Activated T-cell treated with anti-CD3 and anti-CD28 coated beads for 48 hours (primary cell): ENCODE measurements at regions not wholly inside any gene's neighbourhood (a gene's known extent, or its start where the extent isn't known, plus 50 kb on each side); places are given as distances from the start of the nearest gene placed in this dataset.
"Not testable (repeated sequence)": the region's sequence is repeated elsewhere in the genome, so short reads cannot be mapped to it uniquely, and the experiment has no call there.

Source experiments
- DNase-seq: peaks from one replicate; pipeline ENCODE4 v3.0.0-alpha.2; 2020; ENCODE audit warnings: low read depth

- no peak for DNase-seq
Measured at GRCh38 chr3:31184261-31185061, 290.0 kb upstream of the GADL1 start.

GRCh38 chr3:31185062-31185357 lies 290.5 kb upstream of the GADL1 start:
- no peak for DNase-seq

- no peak for DNase-seq
Measured at GRCh38 chr3:31186041-31186440, 291.6 kb upstream of the GADL1 start.

- DNase-seq: no peak
Measured at GRCh38 chr3:31187380-31187779, 292.9 kb upstream of the GADL1 start.

- DNase-seq: no peak
Measured at GRCh38 chr3:31188112-31188511, 293.7 kb upstream of the GADL1 start.

GRCh38 chr3:31189330-31189729 lies 294.9 kb upstream of the GADL1 start:
- DNase-seq: no peak

- no peak for DNase-seq
Measured at GRCh38 chr3:31189971-31190370, 295.5 kb upstream of the GADL1 start.

- DNase-seq: no peak
Measured at GRCh38 chr3:31191354-31191753, 296.9 kb upstream of the GADL1 start.

GRCh38 chr3:31193429-31193828 lies 299.0 kb upstream of the GADL1 start:
- no peak for DNase-seq

- no peak for DNase-seq
Measured at GRCh38 chr3:31193871-31194270, 299.4 kb upstream of the GADL1 start.

- no peak for DNase-seq
Measured at GRCh38 chr3:31196261-31196660, 301.8 kb upstream of the GADL1 start.

GRCh38 chr3:31196881-31197364 lies 302.5 kb upstream of the GADL1 start:
- DNase-seq: no peak

GRCh38 chr3:31197941-31198340 lies 303.5 kb upstream of the GADL1 start:
- no peak for DNase-seq

GRCh38 chr3:31198890-31199289 lies 304.4 kb upstream of the GADL1 start:
- DNase-seq: no peak

- DNase-seq: no peak
Measured at GRCh38 chr3:31203960-31204795, 309.7 kb upstream of the GADL1 start.

- not testable (repeated sequence) for DNase-seq
Measured at GRCh38 chr3:31204796-31205056, 310.3 kb upstream of the GADL1 start.

GRCh38 chr3:31210068-31210645 lies 315.7 kb upstream of the GADL1 start:
- DNase-seq: no peak

GRCh38 chr3:31213869-31214486 lies 318.7 kb upstream of the STT3B start:
- no peak for DNase-seq

GRCh38 chr3:31218082-31218481 lies 314.6 kb upstream of the STT3B start:
- no peak for DNase-seq

- no peak for DNase-seq
Measured at GRCh38 chr3:31219131-31219843, 313.4 kb upstream of the STT3B start.

- no peak for DNase-seq
Measured at GRCh38 chr3:31220431-31220830, 312.3 kb upstream of the STT3B start.

GRCh38 chr3:31223278-31223677 lies 309.4 kb upstream of the STT3B start:
- DNase-seq: no peak
